Loucy (cell line): ENCODE measurements at regions not wholly inside any gene's neighbourhood (a gene's known extent, or its start where the extent isn't known, plus 50 kb on each side); places are given as distances from the start of the nearest gene placed in this dataset.

Source experiments
- EZH2phosphoT487 ChIP-seq: fragments of 200-600 bp; IDR thresholded peaks from 2 replicates; pipeline ENCODE4 v1.6.1; 2018; ENCODE audit warnings: antibody characterized with exemption, mild to moderate bottlenecking, moderate library complexity, borderline replicate concordance
- TF ChIP-seq, protein P1 (sequence below): fragments of 200-600 bp; sonication (generic); conservative IDR thresholded peaks from 2 replicates; pipeline ENCODE4 v1.5.1; 2014; ENCODE audit warnings: mild to moderate bottlenecking, antibody characterized with exemption, low read length

DNA sequence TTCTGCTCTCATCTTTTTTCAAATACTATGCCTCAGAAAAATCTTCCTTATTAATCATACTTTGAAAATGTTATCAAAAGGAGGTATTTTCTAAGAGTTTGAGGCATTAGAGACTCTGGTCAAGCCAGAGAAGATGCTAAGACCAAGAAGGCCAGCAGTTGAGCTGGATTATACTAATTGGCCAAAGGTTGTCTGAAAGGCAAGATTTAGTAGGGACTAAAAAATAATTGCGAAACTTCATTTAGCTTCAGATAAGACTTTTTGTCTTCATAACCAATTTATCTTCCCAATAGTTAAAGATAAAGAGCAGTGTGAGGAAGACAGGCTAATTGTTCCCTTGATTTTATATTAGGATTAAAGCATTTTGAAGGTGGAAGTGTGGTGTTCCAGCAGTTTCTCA is 1412.4 kb upstream of the PCDH7 start:
- TF ChIP-seq, protein P1, sequence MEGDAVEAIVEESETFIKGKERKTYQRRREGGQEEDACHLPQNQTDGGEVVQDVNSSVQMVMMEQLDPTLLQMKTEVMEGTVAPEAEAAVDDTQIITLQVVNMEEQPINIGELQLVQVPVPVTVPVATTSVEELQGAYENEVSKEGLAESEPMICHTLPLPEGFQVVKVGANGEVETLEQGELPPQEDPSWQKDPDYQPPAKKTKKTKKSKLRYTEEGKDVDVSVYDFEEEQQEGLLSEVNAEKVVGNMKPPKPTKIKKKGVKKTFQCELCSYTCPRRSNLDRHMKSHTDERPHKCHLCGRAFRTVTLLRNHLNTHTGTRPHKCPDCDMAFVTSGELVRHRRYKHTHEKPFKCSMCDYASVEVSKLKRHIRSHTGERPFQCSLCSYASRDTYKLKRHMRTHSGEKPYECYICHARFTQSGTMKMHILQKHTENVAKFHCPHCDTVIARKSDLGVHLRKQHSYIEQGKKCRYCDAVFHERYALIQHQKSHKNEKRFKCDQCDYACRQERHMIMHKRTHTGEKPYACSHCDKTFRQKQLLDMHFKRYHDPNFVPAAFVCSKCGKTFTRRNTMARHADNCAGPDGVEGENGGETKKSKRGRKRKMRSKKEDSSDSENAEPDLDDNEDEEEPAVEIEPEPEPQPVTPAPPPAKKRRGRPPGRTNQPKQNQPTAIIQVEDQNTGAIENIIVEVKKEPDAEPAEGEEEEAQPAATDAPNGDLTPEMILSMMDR, result no peak
- TF ChIP-seq EZH2phosphoT487, result no peak
